Erythroblast (primary cell): ENCODE measurements at regions not wholly inside any gene's neighbourhood (a gene's known extent, or its start where the extent isn't known, plus 50 kb on each side); places are given as distances from the start of the nearest gene placed in this dataset.

Source experiments
- GATA1 ChIP-seq: IDR thresholded peaks from 2 replicates; pipeline ENCODE4 v1.6.1; 2011; ENCODE audit warnings: low read depth, mild to moderate bottlenecking, control low read depth, low read length, moderate library complexity
- POLR2A ChIP-seq: IDR thresholded peaks from 2 replicates; pipeline ENCODE4 v1.6.1; 2011; ENCODE audit warnings: mild to moderate bottlenecking, low read length

DNA sequence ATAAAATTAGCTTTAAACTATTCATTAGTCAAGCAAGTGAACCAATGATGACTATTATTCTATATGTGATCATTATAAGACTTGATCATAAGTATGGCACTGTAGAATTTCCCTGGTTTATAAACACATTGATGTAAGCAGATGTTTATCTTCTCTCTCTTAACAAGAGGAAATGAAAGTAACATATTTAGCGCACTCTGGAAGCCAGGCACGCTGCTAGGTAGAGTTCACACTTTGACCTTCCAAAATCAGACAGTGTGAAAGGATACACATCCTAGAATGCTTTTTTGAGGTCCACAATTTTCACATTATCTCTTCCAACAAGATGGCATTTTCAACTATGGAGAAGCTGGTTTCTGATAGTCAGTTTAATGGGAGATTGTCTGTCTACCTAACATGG is 529.4 kb upstream of the IGFBP3 start:
- TF ChIP-seq POLR2A (no peak), GATA1 (no peak)
